Osteoblast (primary cell): ENCODE measurements at regions not wholly inside any gene's neighbourhood (a gene's known extent, or its start where the extent isn't known, plus 50 kb on each side); places are given as distances from the start of the nearest gene placed in this dataset.

ENCODE experiments used
- DNase-seq: peaks from one replicate; pipeline ENCODE4 v3.0.0; 2011; ENCODE audit warnings: low spot score, mixed read lengths; ENCODE audit not compliant: insufficient read length; ENCODE audit errors: missing footprints
- H2AFZ ChIP-seq: 2 replicates; pipeline ENCODE4 v1.6.0; 2011; ENCODE audit warnings: mild to moderate bottlenecking, low read length
- H3K27ac ChIP-seq: 2 replicates; pipeline ENCODE4 v1.5.1; 2011; ENCODE audit warnings: mild to moderate bottlenecking, low read depth, low read length, moderate library complexity
- H3K27me3 ChIP-seq: 2 replicates; pipeline ENCODE4 v1.6.0; 2012; ENCODE audit warnings: mild to moderate bottlenecking, control low read depth, inconsistent platforms, low read length, moderate library complexity; ENCODE audit not compliant: insufficient read depth
- H3K36me3 ChIP-seq: 2 replicates; pipeline ENCODE4 v1.5.1; 2011; ENCODE audit warnings: mild to moderate bottlenecking, low read length, control low read depth, moderate library complexity; ENCODE audit not compliant: insufficient read depth
- H3K4me1 ChIP-seq: 2 replicates; pipeline ENCODE4 v1.5.1; 2011; ENCODE audit warnings: mild to moderate bottlenecking, low read length, control low read depth, moderate library complexity; ENCODE audit not compliant: insufficient read depth
- H3K4me2 ChIP-seq: 2 replicates; pipeline ENCODE4 v1.6.0; 2011; ENCODE audit warnings: mild to moderate bottlenecking, low read length; ENCODE audit not compliant: insufficient read depth
- H3K4me3 ChIP-seq: fragments of 200-600 bp; sonication (generic); 3 replicates; pipeline ENCODE4 v1.5.1; 2012; ENCODE audit warnings: mild to moderate bottlenecking, low read length, inconsistent platforms; ENCODE audit not compliant: insufficient read depth
- H3K79me2 ChIP-seq: 2 replicates; pipeline ENCODE4 v1.6.0; 2012; ENCODE audit warnings: mild to moderate bottlenecking, low read length, control low read depth, inconsistent platforms; ENCODE audit not compliant: insufficient read depth
- H3K9me3 ChIP-seq: 2 replicates; pipeline ENCODE4 v1.5.1; 2011; ENCODE audit warnings: low read depth, low read length, control low read depth
- H4K20me1 ChIP-seq: 2 replicates; pipeline ENCODE4 v1.6.0; 2012; ENCODE audit warnings: mild to moderate bottlenecking, low read length, control low read depth; ENCODE audit not compliant: insufficient read depth
- CTCF ChIP-seq: IDR thresholded peaks from 2 replicates; pipeline ENCODE4 v1.5.1; 2011; ENCODE audit warnings: mild to moderate bottlenecking, low read depth, low read length, moderate library complexity; ENCODE audit errors: extremely low read depth

- H4K20me1 ChIP-seq, result no peaks in the 10 kb centered on the region
- no peak overlapping the region for H2AFZ ChIP-seq
- no peak for TF ChIP-seq CTCF
- H3K27me3 ChIP-seq, result no peaks in the 10 kb centered on the region
- H3K4me3 ChIP-seq, result no peak overlapping the region
- peaks cover 9% of the 10 kb centered on the region for H3K4me1 ChIP-seq
- H3K36me3 ChIP-seq, result no peaks in the 10 kb centered on the region
- no peaks in the 10 kb centered on the region for H3K9me3 ChIP-seq
- peak overlapping the region; percentile 82 for H3K27ac ChIP-seq
- DNase-seq, result peak; percentile 59
- H3K79me2 ChIP-seq, result no peaks in the 10 kb centered on the region
- no peak overlapping the region for H3K4me2 ChIP-seq
Observed at GRCh38 chr11:29300420-29300819, 716.4 kb downstream of the KCNA4 start.

- H2AFZ ChIP-seq, result peak overlapping the region; percentile 66
- H4K20me1 ChIP-seq, result no peaks in the 10 kb centered on the region
- H3K4me3 ChIP-seq, result no peak overlapping the region
- H3K79me2 ChIP-seq, result no peaks in the 10 kb centered on the region
- TF ChIP-seq CTCF, result no peak
- H3K4me1 ChIP-seq, result peaks cover 13% of the 10 kb centered on the region
- DNase-seq, result no peak
- H3K27me3 ChIP-seq, result no peaks in the 10 kb centered on the region
- no peak overlapping the region for H3K4me2 ChIP-seq
- H3K27ac ChIP-seq, result no peak overlapping the region
- H3K36me3 ChIP-seq, result no peaks in the 10 kb centered on the region
- no peaks in the 10 kb centered on the region for H3K9me3 ChIP-seq
Observed at GRCh38 chr11:29296680-29297079, 720.1 kb downstream of the KCNA4 start.

GRCh38 chr11:29293825-29294224, 723.0 kb downstream of the KCNA4 start:
- Histone ChIP-seq H3K27ac (peak overlapping the region; percentile 59), H2AFZ (no peak overlapping the region)

GRCh38 chr11:29282088-29282487, 734.7 kb downstream of the KCNA4 start:
- Histone ChIP-seq H3K27ac (peak overlapping the region; percentile 52), H3K79me2 (no peaks in the 10 kb centered on the region), H2AFZ (no peak overlapping the region), H3K27me3 (no peaks in the 10 kb centered on the region), H3K9me3 (no peaks in the 10 kb centered on the region), H4K20me1 (no peaks in the 10 kb centered on the region), H3K4me2 (peak overlapping the region; percentile 67), H3K4me3 (peak overlapping the region; percentile 29), H3K36me3 (no peaks in the 10 kb centered on the region), H3K4me1 (peaks cover 18% of the 10 kb centered on the region)
- no peak for TF ChIP-seq CTCF
- peak; percentile 14 for DNase-seq

More at GRCh38 chr11:29293825-29294224, 723.0 kb downstream of the KCNA4 start:
- no peaks in the 10 kb centered on the region for H3K9me3 ChIP-seq
- H4K20me1 ChIP-seq, result no peaks in the 10 kb centered on the region
- no peaks in the 10 kb centered on the region for H3K36me3 ChIP-seq
- TF ChIP-seq CTCF, result no peak
- no peak for DNase-seq
- H3K4me2 ChIP-seq, result peak overlapping the region; percentile 21
- H3K79me2 ChIP-seq, result no peaks in the 10 kb centered on the region
- H3K4me3 ChIP-seq, result no peak overlapping the region
- H3K4me1 ChIP-seq, result peaks cover 5% of the 10 kb centered on the region
- no peaks in the 10 kb centered on the region for H3K27me3 ChIP-seq
